ENCODE measurements at regions not wholly inside any gene's neighbourhood (a gene's known extent, or its start where the extent isn't known, plus 50 kb on each side); places are given as distances from the start of the nearest gene placed in this dataset.

DNA sequence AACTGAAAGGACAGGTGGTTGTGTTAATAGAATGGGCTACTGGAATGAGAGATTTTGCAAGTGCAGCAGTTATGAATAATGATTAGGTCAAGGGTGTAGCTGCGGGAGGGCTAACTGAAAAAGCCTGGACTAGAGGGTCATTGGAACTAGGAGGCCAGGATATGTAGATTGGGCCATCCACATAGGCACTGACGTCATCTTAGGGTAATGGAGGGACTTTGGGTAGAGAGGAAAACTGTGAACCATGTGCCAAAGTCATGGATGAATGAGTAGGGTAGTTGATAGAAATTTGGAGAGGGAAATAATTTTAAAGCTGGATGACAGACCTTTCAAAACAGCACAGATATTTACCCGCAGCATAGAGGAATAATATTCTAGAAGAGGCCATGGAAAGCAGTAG, 123.6 kb upstream of the SLITRK2 start:
- Mint-ChIP-seq H3K4me3 (no peak overlapping the region), H3K27me3 (ENCODE audit: low read depth) (peaks cover 2% of the 10 kb centered on the region), H3K36me3 (ENCODE audit: insufficient read depth in 1 of 3, low read depth in 3 of 3) (no peaks in the 10 kb centered on the region; a peak in 3 of 7 replicates), H3K27ac (no peak overlapping the region), H3K9me3 (peaks cover 72 to 73% of the 10 kb centered on the region in 2 experiments), H3K4me1 (no peaks in the 10 kb centered on the region)
- Histone ChIP-seq H3K27me3 (ENCODE audit: insufficient read depth, low read length) (no peaks in the 10 kb centered on the region), H2BK120ac (ENCODE audit: low read depth, low read length, poor library complexity, severe bottlenecking) (no peak overlapping the region), H2BK12ac (ENCODE audit: insufficient read length, low read depth, low read length) (no peak overlapping the region), H4K8ac (replicated peaks; ENCODE audit: insufficient read length, low read depth, low read length) (no peak overlapping the region), H3K27ac (ENCODE audit: insufficient read length, low read depth, low read length) (no peak overlapping the region), H2BK5ac (ENCODE audit: insufficient read length, low read length) (no peak overlapping the region), H3T11ph (ENCODE audit: low read length) (no peak overlapping the region), H4K91ac (ENCODE audit: insufficient read length, low read depth, low read length) (no peak overlapping the region), H2BK15ac (ENCODE audit: low read depth, low read length) (no peak overlapping the region), H4K5ac (ENCODE audit: insufficient read length, low read depth, low read length) (no peak overlapping the region), H3K14ac (ENCODE audit: insufficient read depth, low read length) (no peak overlapping the region), H3K56ac (ENCODE audit: insufficient read length, low read depth, low read length) (no peak overlapping the region), H3K18ac (ENCODE audit: insufficient read length, low read depth, low read length) (no peak overlapping the region), H2BK20ac (ENCODE audit: low read depth, low read length, poor library complexity, severe bottlenecking) (no peak overlapping the region), H3K79me1 (ENCODE audit: insufficient read depth, low read depth, low read length, poor library complexity, severe bottlenecking) (no peaks in the 10 kb centered on the region), H3K23me2 (ENCODE audit: insufficient read length, low read depth, low read length, poor library complexity, severe bottlenecking) (no peaks in the 10 kb centered on the region), H3K9me3 (ENCODE audit: control insufficient read depth, low read depth, low read length) (peaks cover 13% of the 10 kb centered on the region), H2AFZ (ENCODE audit: low read length) (no peak overlapping the region), H3K4ac (ENCODE audit: low read depth, low read length) (no peak overlapping the region), H3K23ac (ENCODE audit: insufficient read length, low read depth, low read length) (no peak overlapping the region), H3K4me2 (ENCODE audit: insufficient read depth, insufficient read length, low read length) (no peak overlapping the region), H3K4me1 (ENCODE audit: insufficient read depth, low read length) (no peaks in the 10 kb centered on the region), H3K9ac (ENCODE audit: extremely low read depth, insufficient read length, low read length) (no peak overlapping the region), H2AK5ac (ENCODE audit: insufficient read length, low read length) (no peak overlapping the region), H4K20me1 (ENCODE audit: control insufficient read depth, insufficient read depth, insufficient read length) (no peaks in the 10 kb centered on the region), H3K79me2 (ENCODE audit: insufficient read depth, low read length) (no peaks in the 10 kb centered on the region)
- TF ChIP-seq, protein P1, sequence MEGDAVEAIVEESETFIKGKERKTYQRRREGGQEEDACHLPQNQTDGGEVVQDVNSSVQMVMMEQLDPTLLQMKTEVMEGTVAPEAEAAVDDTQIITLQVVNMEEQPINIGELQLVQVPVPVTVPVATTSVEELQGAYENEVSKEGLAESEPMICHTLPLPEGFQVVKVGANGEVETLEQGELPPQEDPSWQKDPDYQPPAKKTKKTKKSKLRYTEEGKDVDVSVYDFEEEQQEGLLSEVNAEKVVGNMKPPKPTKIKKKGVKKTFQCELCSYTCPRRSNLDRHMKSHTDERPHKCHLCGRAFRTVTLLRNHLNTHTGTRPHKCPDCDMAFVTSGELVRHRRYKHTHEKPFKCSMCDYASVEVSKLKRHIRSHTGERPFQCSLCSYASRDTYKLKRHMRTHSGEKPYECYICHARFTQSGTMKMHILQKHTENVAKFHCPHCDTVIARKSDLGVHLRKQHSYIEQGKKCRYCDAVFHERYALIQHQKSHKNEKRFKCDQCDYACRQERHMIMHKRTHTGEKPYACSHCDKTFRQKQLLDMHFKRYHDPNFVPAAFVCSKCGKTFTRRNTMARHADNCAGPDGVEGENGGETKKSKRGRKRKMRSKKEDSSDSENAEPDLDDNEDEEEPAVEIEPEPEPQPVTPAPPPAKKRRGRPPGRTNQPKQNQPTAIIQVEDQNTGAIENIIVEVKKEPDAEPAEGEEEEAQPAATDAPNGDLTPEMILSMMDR (conservative IDR thresholded peaks at IDR 0.05), result no peak
- no peak for DNase-seq
- WGBS (ENCODE audit: extremely low coverage, insufficient read length, low lambda C conversion rate), result no CpG with 5 or more reads among the region's 3 CpGs
